HG03196 (cell line): ENCODE measurements at regions not wholly inside any gene's neighbourhood (a gene's known extent, or its start where the extent isn't known, plus 50 kb on each side); places are given as distances from the start of the nearest gene placed in this dataset.
"Not testable (repeated sequence)": the region's sequence is repeated elsewhere in the genome, so short reads cannot be mapped to it uniquely, and the experiment has no call there.

Source experiments
- ATAC-seq: cut with Tn5 transposase; IDR thresholded peaks from one replicate; pipeline ENCODE4 v1.9.1; 2021; ENCODE audit not compliant: unreplicated experiment

DNA sequence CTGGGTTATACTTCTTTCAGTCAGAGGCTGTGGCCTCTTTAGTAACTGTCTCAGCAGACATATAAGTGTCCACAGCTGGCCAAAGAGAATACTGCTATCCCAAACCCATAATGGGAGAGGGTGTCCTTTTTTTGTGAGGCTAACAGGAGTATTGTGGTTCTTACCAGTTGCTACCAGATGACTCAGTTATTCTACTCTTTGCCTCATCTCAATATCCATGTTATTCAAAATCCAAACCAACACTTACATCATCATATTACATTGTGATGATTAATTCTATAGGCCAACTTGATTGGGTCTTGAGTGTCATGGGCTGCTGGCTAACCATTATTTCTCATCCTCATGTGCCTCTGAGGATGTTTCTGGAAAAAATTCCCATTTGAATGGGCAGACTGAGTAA, 120.9 kb downstream of the TMEM168 start:
- ATAC-seq: no peak

DNA sequence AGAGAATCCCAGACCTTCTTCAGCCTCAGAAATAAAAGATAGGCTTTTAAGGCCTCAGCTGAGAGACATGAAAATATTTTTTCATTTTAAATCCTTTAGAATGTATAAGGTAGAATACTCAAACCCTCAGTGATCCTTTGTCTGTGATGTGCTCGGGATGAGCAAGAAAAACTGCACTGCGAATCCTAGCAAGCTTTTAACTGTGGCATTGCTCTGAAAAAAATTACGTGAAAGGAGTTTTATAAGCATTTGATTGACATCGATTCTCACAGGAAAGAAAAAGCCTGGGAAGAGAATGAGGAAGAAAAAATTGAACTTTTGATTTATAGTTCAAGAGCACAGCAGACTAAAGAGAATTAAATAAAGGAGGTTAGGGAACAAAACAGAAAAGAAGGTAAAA, 120.0 kb downstream of the TMEM168 start:
- no peak for ATAC-seq

DNA sequence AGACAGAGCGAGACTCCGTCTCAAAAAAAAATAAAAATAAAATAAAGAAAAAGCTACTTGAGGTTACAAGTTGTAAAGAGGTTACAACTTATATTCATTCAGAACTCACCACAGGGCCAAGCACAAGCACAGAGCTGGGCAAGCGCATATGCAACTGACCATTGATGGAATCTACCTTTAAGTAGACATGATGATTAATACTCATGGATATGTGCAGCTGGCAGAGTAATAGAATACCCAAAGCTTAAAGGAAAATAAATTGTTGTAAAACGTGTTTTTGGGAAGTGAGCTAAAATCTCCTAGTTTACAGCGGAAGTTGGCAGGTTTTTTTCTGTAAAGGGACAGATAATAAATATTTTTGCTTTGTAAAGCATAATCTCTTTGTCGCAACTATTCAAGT, 111.6 kb downstream of the TMEM168 start:
- no peak for ATAC-seq

DNA sequence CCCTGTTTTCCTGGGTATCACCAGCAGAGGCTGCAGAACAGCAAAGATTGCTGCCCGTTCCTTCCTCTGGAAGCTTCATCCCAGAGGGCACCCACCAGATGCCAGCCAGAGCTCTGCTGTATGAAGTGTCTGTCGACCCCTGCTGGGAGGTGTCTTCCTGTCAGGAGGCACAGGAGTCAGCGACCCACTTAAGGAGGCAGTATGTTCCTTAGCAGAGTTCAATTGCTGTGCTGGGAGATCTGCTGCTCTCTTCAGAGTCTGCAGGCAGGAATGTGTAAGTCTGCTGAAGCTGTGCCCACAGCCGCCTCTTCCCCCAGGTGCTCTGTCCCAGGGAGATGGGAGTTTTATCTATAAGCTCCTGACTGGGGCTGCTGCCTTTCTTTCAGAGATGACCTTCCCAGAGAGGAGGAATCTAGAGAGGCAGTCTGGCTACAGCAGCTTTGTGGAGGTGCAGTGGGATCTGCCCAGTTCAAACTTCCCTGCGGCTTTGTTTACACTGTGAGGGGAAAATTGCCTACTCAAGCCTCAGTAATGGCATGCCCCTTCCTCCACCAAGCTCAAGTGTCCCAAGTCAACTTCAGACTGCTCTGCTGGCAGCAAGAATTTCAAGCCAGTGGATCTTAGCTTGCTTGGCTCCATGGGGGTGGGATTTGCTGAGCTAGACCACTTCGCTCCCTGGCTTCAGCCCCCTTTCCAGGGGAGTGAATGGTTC, 100.6 kb downstream of the TMEM168 start:
- ATAC-seq: not testable (repeated sequence)

DNA sequence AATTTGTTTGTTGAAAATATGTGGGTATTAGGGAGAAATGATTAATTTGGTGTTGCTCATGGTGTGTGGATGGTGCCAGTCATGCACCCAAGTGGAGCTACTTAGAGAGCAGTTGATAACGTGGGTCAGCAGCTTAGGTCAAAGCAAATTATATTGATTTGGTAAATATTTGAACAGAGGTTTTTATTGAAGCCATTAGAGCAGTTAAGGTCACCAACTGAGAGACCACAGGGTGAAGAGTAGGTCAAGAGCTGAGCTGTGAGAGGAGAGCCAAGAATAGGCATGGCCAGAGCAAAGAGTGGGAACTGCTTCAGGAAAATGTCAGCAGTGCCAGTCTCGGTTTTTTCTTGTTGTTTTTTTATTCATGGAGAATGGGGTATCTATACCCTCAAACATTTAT, 97.9 kb downstream of the TMEM168 start:
- ATAC-seq: no peak

DNA sequence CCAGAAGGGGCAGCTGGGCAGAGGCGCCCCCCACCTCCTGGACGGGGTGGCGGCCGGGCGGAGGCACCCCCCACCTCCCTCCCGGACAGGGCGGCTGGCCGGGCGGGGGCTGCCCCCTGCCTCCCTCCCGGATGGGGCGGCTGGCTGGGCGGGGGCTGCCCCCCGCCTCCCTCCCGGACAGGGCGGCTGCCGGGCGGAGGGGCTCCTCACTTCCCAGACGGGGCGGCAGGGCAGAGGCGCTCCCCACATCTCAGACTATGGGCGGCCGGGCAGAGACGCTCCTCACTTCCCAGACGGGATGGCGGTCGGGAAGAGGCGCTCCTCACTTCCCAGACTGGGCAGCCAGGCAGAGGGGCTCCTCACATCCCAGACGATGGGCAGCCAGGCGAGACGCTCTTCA, 93.0 kb downstream of the TMEM168 start:
- not testable (repeated sequence) for ATAC-seq

DNA sequence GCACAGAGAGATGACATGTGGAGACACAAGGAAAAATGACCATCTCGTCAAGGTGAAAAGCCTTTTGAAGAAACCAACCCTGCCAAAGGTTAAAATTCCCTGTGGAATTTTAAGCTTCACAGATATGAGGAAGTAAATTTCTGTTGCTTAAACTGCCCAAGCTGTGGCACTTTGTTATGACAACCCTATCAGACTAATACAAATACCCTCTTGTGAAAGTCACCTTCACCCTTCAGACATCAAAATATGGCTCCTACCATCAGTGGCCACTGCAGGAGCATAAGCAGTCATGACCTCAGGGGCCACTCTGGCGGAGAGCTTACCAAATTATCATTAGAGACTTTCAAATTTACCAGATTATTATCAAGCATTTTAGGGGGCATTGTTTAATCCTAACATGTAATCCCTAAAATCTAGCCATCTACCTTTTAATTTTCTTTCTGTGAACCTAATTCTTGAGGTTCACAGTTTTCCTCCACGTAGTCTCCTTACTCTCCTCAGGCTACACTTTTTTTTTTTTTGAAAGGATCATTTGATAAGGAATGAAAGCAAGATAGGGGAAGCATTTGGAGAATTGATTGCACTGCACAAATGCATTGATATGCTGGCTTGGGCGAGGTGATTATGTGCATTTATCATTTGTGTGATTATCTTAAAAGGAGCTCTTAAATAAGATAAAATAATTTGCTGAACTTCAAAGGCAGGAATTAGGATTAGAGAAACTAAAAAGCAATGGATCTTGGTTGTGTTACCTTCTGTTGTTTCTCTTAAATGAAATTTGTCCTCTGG, 90.3 kb downstream of the TMEM168 start:
- no peak for ATAC-seq

DNA sequence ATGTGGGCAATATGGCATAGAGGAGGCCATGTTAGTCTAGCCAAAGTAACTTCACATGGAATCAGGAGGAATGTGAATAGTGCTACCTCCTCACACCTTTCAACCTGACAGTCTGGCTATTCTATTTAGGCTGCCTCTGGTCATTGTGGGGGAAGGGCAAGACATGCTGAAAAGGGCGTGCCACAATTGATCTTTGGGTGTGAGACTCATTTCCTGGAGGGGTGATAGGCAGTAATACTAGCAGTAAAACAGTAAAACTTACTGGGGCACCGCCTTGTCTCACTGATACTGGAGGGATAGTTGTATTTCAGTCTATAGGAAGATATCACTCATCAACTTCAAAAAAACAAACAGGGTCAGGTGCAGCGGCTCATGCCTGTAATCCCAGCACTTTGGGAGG, 88.7 kb downstream of the TMEM168 start:
- ATAC-seq: no peak

DNA sequence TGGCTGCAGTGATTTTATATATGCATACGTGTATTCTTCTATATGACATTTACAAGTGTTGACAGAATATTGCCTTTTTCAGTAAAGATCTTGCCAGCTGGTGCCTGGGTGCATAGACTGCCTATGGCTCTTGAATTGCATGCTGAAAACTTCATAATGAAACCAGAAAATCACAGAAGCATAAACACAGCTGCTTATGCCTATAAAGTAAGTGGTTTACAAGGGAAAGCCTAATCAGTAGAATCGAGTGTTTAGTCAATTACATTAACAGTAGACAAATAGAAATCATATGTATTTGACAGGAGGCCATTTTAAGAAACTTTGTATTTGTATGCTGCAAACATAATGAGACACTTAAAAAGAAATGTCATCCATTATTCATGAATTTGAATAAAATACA, 82.5 kb downstream of the TMEM168 start:
- ATAC-seq: no peak

DNA sequence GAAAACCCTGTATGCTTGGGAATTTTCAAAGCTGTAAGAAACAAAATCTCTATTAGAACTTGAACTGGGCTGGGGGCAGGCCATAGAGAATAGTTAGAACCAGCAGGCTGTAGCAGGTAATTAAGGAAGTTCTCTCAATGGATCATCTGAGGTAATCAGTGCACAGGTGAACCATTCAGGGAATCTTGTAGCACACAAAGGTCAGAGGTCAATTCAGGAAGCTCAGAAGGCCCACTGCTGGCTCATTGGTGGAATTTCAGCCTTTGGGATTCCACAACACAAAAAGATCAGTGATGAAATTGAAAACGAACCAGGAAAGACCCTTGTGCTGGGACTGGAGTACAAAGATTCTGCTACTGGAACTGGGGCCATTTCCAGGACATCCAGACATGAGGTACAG, 82.0 kb downstream of the TMEM168 start:
- no peak for ATAC-seq
